DOHH2 (cell line): ENCODE measurements at regions not wholly inside any gene's neighbourhood (a gene's known extent, or its start where the extent isn't known, plus 50 kb on each side); places are given as distances from the start of the nearest gene placed in this dataset.

ENCODE experiments used
- EZH2phosphoT487 ChIP-seq: fragments of 200-600 bp; sonication (generic); IDR thresholded peaks from 2 replicates; pipeline ENCODE4 v1.6.1; 2017; ENCODE audit warnings: borderline replicate concordance, mild to moderate bottlenecking, antibody characterized with exemption, low read length, moderate library complexity, mixed read lengths
- TF ChIP-seq, protein P1 (sequence below): fragments of 200-600 bp; sonication (generic); IDR thresholded peaks from one replicate; pipeline ENCODE4 v1.5.1; 2014; ENCODE audit warnings: antibody characterized with exemption, mild to moderate bottlenecking, low read depth, low read length; ENCODE audit not compliant: poor library complexity, severe bottlenecking

DNA sequence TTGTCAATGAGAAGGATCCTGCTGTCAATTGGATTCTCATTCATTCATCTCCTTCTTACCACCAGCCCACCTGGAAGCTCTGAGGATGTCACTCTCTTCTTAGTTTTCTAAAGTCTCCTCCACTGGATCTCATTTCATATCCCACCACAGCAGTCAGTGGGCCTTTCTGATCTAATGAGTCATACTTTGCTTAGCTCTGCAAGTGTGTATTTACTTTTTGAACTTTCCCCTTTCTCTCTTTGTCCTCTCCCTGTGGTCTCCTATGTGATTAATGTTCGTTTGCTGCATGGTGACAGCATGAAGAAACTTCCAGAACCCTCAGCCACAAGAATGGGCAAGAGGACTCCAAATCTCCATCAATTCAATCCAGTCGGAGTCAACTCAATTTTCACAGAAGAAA, 63.6 kb upstream of the SYNDIG1 start:
- TF ChIP-seq, protein P1, sequence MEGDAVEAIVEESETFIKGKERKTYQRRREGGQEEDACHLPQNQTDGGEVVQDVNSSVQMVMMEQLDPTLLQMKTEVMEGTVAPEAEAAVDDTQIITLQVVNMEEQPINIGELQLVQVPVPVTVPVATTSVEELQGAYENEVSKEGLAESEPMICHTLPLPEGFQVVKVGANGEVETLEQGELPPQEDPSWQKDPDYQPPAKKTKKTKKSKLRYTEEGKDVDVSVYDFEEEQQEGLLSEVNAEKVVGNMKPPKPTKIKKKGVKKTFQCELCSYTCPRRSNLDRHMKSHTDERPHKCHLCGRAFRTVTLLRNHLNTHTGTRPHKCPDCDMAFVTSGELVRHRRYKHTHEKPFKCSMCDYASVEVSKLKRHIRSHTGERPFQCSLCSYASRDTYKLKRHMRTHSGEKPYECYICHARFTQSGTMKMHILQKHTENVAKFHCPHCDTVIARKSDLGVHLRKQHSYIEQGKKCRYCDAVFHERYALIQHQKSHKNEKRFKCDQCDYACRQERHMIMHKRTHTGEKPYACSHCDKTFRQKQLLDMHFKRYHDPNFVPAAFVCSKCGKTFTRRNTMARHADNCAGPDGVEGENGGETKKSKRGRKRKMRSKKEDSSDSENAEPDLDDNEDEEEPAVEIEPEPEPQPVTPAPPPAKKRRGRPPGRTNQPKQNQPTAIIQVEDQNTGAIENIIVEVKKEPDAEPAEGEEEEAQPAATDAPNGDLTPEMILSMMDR = no peak
- no peak for TF ChIP-seq EZH2phosphoT487
